Ascending aorta (tissue), 2 donors: ENCODE measurements at regions not wholly inside any gene's neighbourhood (a gene's known extent, or its start where the extent isn't known, plus 50 kb on each side); places are given as distances from the start of the nearest gene placed in this dataset.

Experiments used
- DNase-seq, 2 donors: peaks; one replicate each; pipeline ENCODE4 v3.0.0-alpha.2; 2019; ENCODE audit warnings: low spot score in 2 of 2
- H3K27ac ChIP-seq, 2 donors: fragments of 200-600 bp; sonication (generic); one replicate each; pipeline ENCODE4 v1.5.1; 2016 to 2017; ENCODE audit warnings: mild to moderate bottlenecking in 1 of 2
- H3K27me3 ChIP-seq: fragments of 200-600 bp; sonication (generic); one replicate; pipeline ENCODE4 v1.5.1; 2017
- H3K36me3 ChIP-seq, 2 donors: fragments of 200-600 bp; sonication (generic); one replicate each; pipeline ENCODE4 v1.5.1; 2016
- H3K4me1 ChIP-seq, 2 donors: fragments of 200-600 bp; sonication (generic); one replicate each; pipeline ENCODE4 v1.5.1; 2016 to 2017; ENCODE audit warnings: mild to moderate bottlenecking in 1 of 2
- H3K4me3 ChIP-seq, 2 donors: fragments of 200-600 bp; sonication (generic); one replicate each; pipeline ENCODE4 v1.5.1; 2016 to 2017; ENCODE audit warnings: mild to moderate bottlenecking in 1 of 2
- H3K9me3 ChIP-seq, 2 donors: fragments of 200-600 bp; sonication (generic); one replicate each; pipeline ENCODE4 v1.5.1; 2016
- intact Hi-C: fragments of 100-400 bp; cut with DNase I; formaldehyde crosslinking; loops from one replicate; pipeline ENCODE4 v1.15.1; 2023
- TF ChIP-seq, protein P1 (sequence below), 3 experiments: fragments of 200-600 bp in 2 of 3; fragments of 450-650 bp in 1 of 3; sonication (generic) in 2 of 3; IDR thresholded peaks; one replicate each; pipeline ENCODE4 v1.5.1; 2016 to 2019; ENCODE audit warnings: antibody characterized with exemption in 3 of 3, mild to moderate bottlenecking in 1 of 3, moderate library complexity in 1 of 3

- TF ChIP-seq, protein P1, sequence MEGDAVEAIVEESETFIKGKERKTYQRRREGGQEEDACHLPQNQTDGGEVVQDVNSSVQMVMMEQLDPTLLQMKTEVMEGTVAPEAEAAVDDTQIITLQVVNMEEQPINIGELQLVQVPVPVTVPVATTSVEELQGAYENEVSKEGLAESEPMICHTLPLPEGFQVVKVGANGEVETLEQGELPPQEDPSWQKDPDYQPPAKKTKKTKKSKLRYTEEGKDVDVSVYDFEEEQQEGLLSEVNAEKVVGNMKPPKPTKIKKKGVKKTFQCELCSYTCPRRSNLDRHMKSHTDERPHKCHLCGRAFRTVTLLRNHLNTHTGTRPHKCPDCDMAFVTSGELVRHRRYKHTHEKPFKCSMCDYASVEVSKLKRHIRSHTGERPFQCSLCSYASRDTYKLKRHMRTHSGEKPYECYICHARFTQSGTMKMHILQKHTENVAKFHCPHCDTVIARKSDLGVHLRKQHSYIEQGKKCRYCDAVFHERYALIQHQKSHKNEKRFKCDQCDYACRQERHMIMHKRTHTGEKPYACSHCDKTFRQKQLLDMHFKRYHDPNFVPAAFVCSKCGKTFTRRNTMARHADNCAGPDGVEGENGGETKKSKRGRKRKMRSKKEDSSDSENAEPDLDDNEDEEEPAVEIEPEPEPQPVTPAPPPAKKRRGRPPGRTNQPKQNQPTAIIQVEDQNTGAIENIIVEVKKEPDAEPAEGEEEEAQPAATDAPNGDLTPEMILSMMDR (IDR thresholded peaks at IDR 0.05) = no peak
- DNase-seq = no peak
- Histone ChIP-seq H3K27me3 (no peaks in the 10 kb centered on the region), H3K36me3 (no peaks in the 10 kb centered on the region), H3K9me3 (no peaks in the 10 kb centered on the region), H3K4me1 (no peaks in the 10 kb centered on the region), H3K4me3 (no peak overlapping the region), H3K27ac (no peak overlapping the region)
- intact Hi-C loops = no loop called here
Measured at GRCh38 chr2:198703281-198703680, 754.5 kb downstream of the SATB2 start.

GRCh38 chr2:198702796-198703195 is 754.9 kb downstream of the SATB2 start:
- TF ChIP-seq, protein P1 (IDR thresholded peaks at IDR 0.05) = no peak
- intact Hi-C loops = no loop called here
- H3K9me3 ChIP-seq = no peaks in the 10 kb centered on the region

GRCh38 chr2:198701481-198701880 is 756.3 kb downstream of the SATB2 start:
- H3K36me3 ChIP-seq = no peaks in the 10 kb centered on the region
- H3K9me3 ChIP-seq = no peaks in the 10 kb centered on the region
- H3K27ac ChIP-seq = no peak overlapping the region
- H3K4me1 ChIP-seq = no peaks in the 10 kb centered on the region
- DNase-seq = no peak
- H3K4me3 ChIP-seq = no peak overlapping the region
- no peaks in the 10 kb centered on the region for H3K27me3 ChIP-seq
- intact Hi-C loops = no loop called here
- TF ChIP-seq, protein P1 (IDR thresholded peaks at IDR 0.05) = no peak

More at GRCh38 chr2:198702796-198703195, 754.9 kb downstream of the SATB2 start:
- H3K27me3 ChIP-seq = no peaks in the 10 kb centered on the region
- no peaks in the 10 kb centered on the region for H3K36me3 ChIP-seq
- H3K4me1 ChIP-seq = no peaks in the 10 kb centered on the region
- DNase-seq = no peak
- H3K4me3 ChIP-seq = no peak overlapping the region
- H3K27ac ChIP-seq = no peak overlapping the region

- TF ChIP-seq, protein P1 (IDR thresholded peaks at IDR 0.05) = no peak
- Histone ChIP-seq H3K27ac (no peak overlapping the region), H3K36me3 (no peaks in the 10 kb centered on the region), H3K4me3 (no peak overlapping the region), H3K4me1 (no peaks in the 10 kb centered on the region), H3K27me3 (no peaks in the 10 kb centered on the region), H3K9me3 (no peaks in the 10 kb centered on the region)
- no peak for DNase-seq
- intact Hi-C loops = no loop called here
Measured at GRCh38 chr2:198700319-198700718, 757.4 kb downstream of the SATB2 start.

GRCh38 chr2:198698230-198698629 is 759.5 kb downstream of the SATB2 start:
- Histone ChIP-seq H3K9me3 (no peaks in the 10 kb centered on the region), H3K4me1 (no peaks in the 10 kb centered on the region)
- intact Hi-C loops = no loop called here

More at GRCh38 chr2:198698230-198698629, 759.5 kb downstream of the SATB2 start:
- Histone ChIP-seq H3K4me3 (no peak overlapping the region), H3K27me3 (no peaks in the 10 kb centered on the region), H3K27ac (no peak overlapping the region), H3K36me3 (no peaks in the 10 kb centered on the region)
- TF ChIP-seq, protein P1 (IDR thresholded peaks at IDR 0.05) = no peak
- DNase-seq = no peak
